ENCODE measurements at regions not wholly inside any gene's neighbourhood (a gene's known extent, or its start where the extent isn't known, plus 50 kb on each side); places are given as distances from the start of the nearest gene placed in this dataset.

- TF ChIP-seq CTCF (IDR thresholded peaks at IDR 0.05) (no peak), POLR2AphosphoS5 (IDR thresholded peaks at IDR 0.05) (no peak)
These were observed 241.0 kb upstream of the SNX7 start for GRCh38 chr1:98420376-98421084.
